Adipocyte (in vitro differentiated cells): ENCODE measurements at regions not wholly inside any gene's neighbourhood (a gene's known extent, or its start where the extent isn't known, plus 50 kb on each side); places are given as distances from the start of the nearest gene placed in this dataset.
"Not testable (repeated sequence)": the region's sequence is repeated elsewhere in the genome, so short reads cannot be mapped to it uniquely, and the experiment has no call there.

Source experiments
- DNase-seq: peaks from one replicate; pipeline ENCODE4 v3.0.0-alpha.2; 2015; ENCODE audit warnings: low read depth
- H3K27me3 ChIP-seq: replicated peaks from 2 replicates; pipeline ENCODE4 v1.7.0; 2013; ENCODE audit warnings: mild to moderate bottlenecking, low read length, moderate library complexity; ENCODE audit not compliant: control insufficient read depth, insufficient read depth
- H3K36me3 ChIP-seq: 2 replicates; pipeline ENCODE4 v1.7.0; 2013; ENCODE audit warnings: low read length, mild to moderate bottlenecking, moderate library complexity; ENCODE audit not compliant: control insufficient read depth, insufficient read depth, severe bottlenecking
- H3K4me1 ChIP-seq: 2 replicates; pipeline ENCODE4 v1.7.0; 2013; ENCODE audit warnings: mild to moderate bottlenecking, low read length, moderate library complexity; ENCODE audit not compliant: control insufficient read depth, insufficient read depth
- H3K4me3 ChIP-seq: 2 replicates; pipeline ENCODE4 v1.7.0; 2013; ENCODE audit warnings: mild to moderate bottlenecking, low read length, moderate library complexity
- H3K9ac ChIP-seq: 2 replicates; pipeline ENCODE4 v1.7.0; 2013; ENCODE audit warnings: mild to moderate bottlenecking, low read length, moderate library complexity
- H3K9me3 ChIP-seq: 2 replicates; pipeline ENCODE4 v1.7.0; 2013; ENCODE audit warnings: mild to moderate bottlenecking, low read length, moderate library complexity; ENCODE audit not compliant: control insufficient read depth

GRCh38 chr20:52049001-52049731, 142.4 kb downstream of the ZFP64 start:
- Histone ChIP-seq H3K9ac (peak overlapping the region; percentile 78), H3K4me3 (peak overlapping the region; percentile 20), H3K36me3 (no peaks in the 10 kb centered on the region), H3K4me1 (peaks cover 16% of the 10 kb centered on the region), H3K27me3 (no peaks in the 10 kb centered on the region), H3K9me3 (no peaks in the 10 kb centered on the region)
- peak; percentile 61 for DNase-seq

- no peak overlapping the region for H3K4me3 ChIP-seq
- peak; percentile 61 for DNase-seq
These were observed 143.5 kb downstream of the ZFP64 start for GRCh38 chr20:52047811-52048764.

GRCh38 chr20:52041966-52042365, 149.6 kb downstream of the ZFP64 start:
- Histone ChIP-seq H3K9ac (no peak overlapping the region), H3K27me3 (no peaks in the 10 kb centered on the region), H3K36me3 (no peaks in the 10 kb centered on the region), H3K4me3 (no peak overlapping the region), H3K9me3 (no peaks in the 10 kb centered on the region), H3K4me1 (no peaks in the 10 kb centered on the region)
- no peak for DNase-seq

More at GRCh38 chr20:52047811-52048764, 143.5 kb downstream of the ZFP64 start:
- Histone ChIP-seq H3K4me1 (peaks cover 16% of the 10 kb centered on the region), H3K9me3 (no peaks in the 10 kb centered on the region), H3K27me3 (no peaks in the 10 kb centered on the region), H3K36me3 (no peaks in the 10 kb centered on the region), H3K9ac (peak overlapping the region; percentile 54)

GRCh38 chr20:52039790-52040189, 151.8 kb downstream of the ZFP64 start:
- DNase-seq = no peak
- H3K4me1 ChIP-seq = no peaks in the 10 kb centered on the region
- H3K9me3 ChIP-seq = no peaks in the 10 kb centered on the region
- no peak overlapping the region for H3K9ac ChIP-seq
- no peaks in the 10 kb centered on the region for H3K36me3 ChIP-seq
- H3K4me3 ChIP-seq = no peak overlapping the region
- H3K27me3 ChIP-seq = no peaks in the 10 kb centered on the region

GRCh38 chr20:52038632-52039031, 152.9 kb downstream of the ZFP64 start:
- H3K4me1 ChIP-seq, H3K36me3 ChIP-seq, H3K4me3 ChIP-seq, H3K9ac ChIP-seq, H3K27me3 ChIP-seq, H3K9me3 ChIP-seq, DNase-seq: not testable (repeated sequence)

GRCh38 chr20:52037370-52037769, 154.2 kb downstream of the ZFP64 start:
- H3K9me3 ChIP-seq = no peaks in the 10 kb centered on the region
- no peaks in the 10 kb centered on the region for H3K36me3 ChIP-seq
- H3K9ac ChIP-seq = no peak overlapping the region
- H3K27me3 ChIP-seq = no peaks in the 10 kb centered on the region
- DNase-seq = no peak
- no peak overlapping the region for H3K4me3 ChIP-seq
- H3K4me1 ChIP-seq = no peaks in the 10 kb centered on the region

- Histone ChIP-seq H3K4me1 (peaks cover 12% of the 10 kb centered on the region), H3K9me3 (no peaks in the 10 kb centered on the region), H3K4me3 (no peak overlapping the region), H3K9ac (no peak overlapping the region), H3K36me3 (no peaks in the 10 kb centered on the region), H3K27me3 (no peaks in the 10 kb centered on the region)
- DNase-seq = no peak
These were observed 155.6 kb downstream of the ZFP64 start for GRCh38 chr20:52035977-52036376.

GRCh38 chr20:52035498-52035897, 156.1 kb downstream of the ZFP64 start:
- H3K9ac ChIP-seq = no peak overlapping the region
- no peaks in the 10 kb centered on the region for H3K36me3 ChIP-seq
- no peak overlapping the region for H3K4me3 ChIP-seq
- no peaks in the 10 kb centered on the region for H3K9me3 ChIP-seq
- H3K4me1 ChIP-seq = peaks cover 14% of the 10 kb centered on the region
- H3K27me3 ChIP-seq = no peaks in the 10 kb centered on the region
- no peak for DNase-seq

- peaks cover 14% of the 10 kb centered on the region for H3K4me1 ChIP-seq
- no peaks in the 10 kb centered on the region for H3K27me3 ChIP-seq
- no peak for DNase-seq
- no peaks in the 10 kb centered on the region for H3K9me3 ChIP-seq
- H3K9ac ChIP-seq = no peak overlapping the region
- no peaks in the 10 kb centered on the region for H3K36me3 ChIP-seq
- H3K4me3 ChIP-seq = no peak overlapping the region
These were observed 157.0 kb downstream of the ZFP64 start for GRCh38 chr20:52034581-52034980.

- no peaks in the 10 kb centered on the region for H3K27me3 ChIP-seq
- H3K4me3 ChIP-seq = no peak overlapping the region
- H3K36me3 ChIP-seq = no peaks in the 10 kb centered on the region
- H3K9ac ChIP-seq = no peak overlapping the region
- H3K4me1 ChIP-seq = peaks cover 14% of the 10 kb centered on the region
- no peak for DNase-seq
- H3K9me3 ChIP-seq = no peaks in the 10 kb centered on the region
These were observed 158.3 kb downstream of the ZFP64 start for GRCh38 chr20:52033313-52033712.

GRCh38 chr20:52032304-52032683, 159.3 kb downstream of the ZFP64 start:
- not testable (repeated sequence) for H3K9me3 ChIP-seq, DNase-seq, H3K36me3 ChIP-seq, H3K27me3 ChIP-seq, H3K4me3 ChIP-seq, H3K9ac ChIP-seq
- H3K4me1 ChIP-seq = peaks cover 14% of the 10 kb centered on the region
